Right lobe of liver (tissue), 6 donors: ENCODE measurements at regions not wholly inside any gene's neighbourhood (a gene's known extent, or its start where the extent isn't known, plus 50 kb on each side); places are given as distances from the start of the nearest gene placed in this dataset.

ENCODE experiments used
- ATAC-seq, 4 donors: fragments of 200-7000 bp; cut with Tn5 transposase; one replicate each; pipeline ENCODE4 v1.9.1; 2020; ENCODE audit warnings: mild to moderate bottlenecking in 4 of 4, moderate library complexity in 4 of 4
- DNase-seq, 3 donors: peaks; one replicate each; pipeline ENCODE4 v3.0.0-alpha.2; 2020
- H3K27ac ChIP-seq, 3 donors: fragments of 200-600 bp; one replicate each; pipeline ENCODE4 v1.8.0; 2022
- H3K27me3 ChIP-seq, 2 donors: fragments of 200-600 bp; one replicate each; pipeline ENCODE4 v1.8.0; 2022
- H3K36me3 ChIP-seq, 4 donors: fragments of 200-600 bp; sonication (generic) in 1 of 4; one replicate each; pipeline versions ENCODE4 v1.5.1 to v1.8.0; 2017 to 2022; ENCODE audit warnings: control low read depth in 1 of 4
- H3K4me1 ChIP-seq, 4 donors: fragments of 200-600 bp; sonication (generic) in 1 of 4; one replicate each; pipeline versions ENCODE4 v1.5.1 to v1.8.0; 2017 to 2022; ENCODE audit warnings: control low read depth in 1 of 4
- H3K4me3 ChIP-seq, 3 donors: fragments of 200-600 bp; one replicate each; pipeline ENCODE4 v1.8.0; 2022
- H3K9me3 ChIP-seq, 4 donors: fragments of 200-600 bp; sonication (generic) in 1 of 4; one replicate each; pipeline versions ENCODE4 v1.5.1 to v1.8.0; 2017 to 2022; ENCODE audit warnings: control low read depth in 1 of 4
- POLR2A ChIP-seq: fragments of 450-650 bp; IDR thresholded peaks from one replicate; pipeline ENCODE4 v1.6.1; 2017; ENCODE audit warnings: antibody characterized with exemption, mild to moderate bottlenecking
- WGBS: methylation state at CpG from one replicate; pipeline ENCODE4 v1.1.6; 2018; ENCODE audit warnings: low coverage, low lambda C conversion rate; ENCODE audit not compliant: insufficient coverage; ENCODE audit errors: missing lambda C conversion rate; 5-methylcytosine and 5-hydroxymethylcytosine counted together
- intact Hi-C, 2 donors: fragments of 100-400 bp; cut with DNase I; formaldehyde crosslinking; loops; one replicate each; pipeline versions ENCODE4 v1.11.2 to v1.14.1; 2022
- TF ChIP-seq, protein P1 (sequence below), 4 donors: fragments of 200-600 bp in 3 of 4; fragments of 450-650 bp in 1 of 4; IDR thresholded peaks; one replicate each; pipeline versions ENCODE4 v1.5.1 to v1.8.0; 2016 to 2022; ENCODE audit warnings: antibody characterized with exemption in 4 of 4, mild to moderate bottlenecking in 2 of 4
- donor health status: DM: no; HTN: yes; CAD: no.
- donor health status: DM: no; HTN: no; CAD: no.
- donor health status: DM: no; HTN: no; CAD: no.
- donor health status: DM: no; HTN: yes; CAD: no.
- donor health status: DM: no; HTN: yes; CAD: no.

DNA sequence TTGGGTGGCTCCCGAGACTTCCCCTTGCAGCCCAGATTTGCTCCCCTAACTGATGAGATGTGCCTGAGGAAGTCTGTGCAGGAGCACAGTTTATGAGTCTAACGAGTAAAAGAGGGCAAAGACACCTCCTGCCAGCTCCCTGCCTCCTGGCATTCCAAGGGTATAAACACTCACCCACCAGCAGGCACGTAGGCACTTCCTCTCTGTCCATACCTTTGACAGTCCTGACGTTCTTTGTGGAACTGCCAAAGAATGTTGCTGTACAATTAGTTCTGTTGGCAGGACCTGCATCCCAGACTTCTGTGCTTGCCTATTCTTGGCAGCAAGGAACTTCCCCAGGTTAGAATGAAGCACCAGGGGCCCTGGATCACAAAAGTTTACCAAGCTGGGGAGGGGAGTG is 889.3 kb downstream of the BCL11B start:
- no peak overlapping the region for H3K27ac ChIP-seq
- WGBS, result 16% methylated on average over 2 of the region's 4 CpGs
- ATAC-seq, result no peak

DNA sequence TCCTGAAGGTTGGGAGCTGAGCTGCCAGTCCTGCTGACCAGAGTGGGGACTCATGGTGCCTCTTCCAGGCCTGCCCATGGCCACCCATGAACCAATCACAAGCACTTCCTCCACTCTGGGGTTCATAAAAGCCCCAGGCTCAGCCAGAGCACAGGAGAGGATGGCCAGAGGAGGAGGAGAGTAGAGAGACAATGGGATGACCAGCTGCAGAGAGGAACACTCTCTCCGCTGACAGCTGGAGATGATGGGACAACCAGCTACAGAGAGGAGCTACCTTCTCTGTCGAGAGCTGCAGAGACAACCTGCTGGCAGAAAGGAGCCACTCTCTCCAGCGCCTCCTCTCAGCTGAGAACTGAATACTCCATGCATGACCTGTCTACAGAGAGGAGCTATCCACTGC is 886.1 kb downstream of the BCL11B start:
- no peak for TF ChIP-seq POLR2A

More for the DNA sequence above, 889.3 kb downstream of the BCL11B start:
- Histone ChIP-seq H3K27me3 (no peaks in the 10 kb centered on the region), H3K4me1 (no peaks in the 10 kb centered on the region), H3K4me3 (no peak overlapping the region), H3K9me3 (no peaks in the 10 kb centered on the region), H3K36me3 (no peaks in the 10 kb centered on the region)
- intact Hi-C loops, result no loop called here
- TF ChIP-seq, protein P1, sequence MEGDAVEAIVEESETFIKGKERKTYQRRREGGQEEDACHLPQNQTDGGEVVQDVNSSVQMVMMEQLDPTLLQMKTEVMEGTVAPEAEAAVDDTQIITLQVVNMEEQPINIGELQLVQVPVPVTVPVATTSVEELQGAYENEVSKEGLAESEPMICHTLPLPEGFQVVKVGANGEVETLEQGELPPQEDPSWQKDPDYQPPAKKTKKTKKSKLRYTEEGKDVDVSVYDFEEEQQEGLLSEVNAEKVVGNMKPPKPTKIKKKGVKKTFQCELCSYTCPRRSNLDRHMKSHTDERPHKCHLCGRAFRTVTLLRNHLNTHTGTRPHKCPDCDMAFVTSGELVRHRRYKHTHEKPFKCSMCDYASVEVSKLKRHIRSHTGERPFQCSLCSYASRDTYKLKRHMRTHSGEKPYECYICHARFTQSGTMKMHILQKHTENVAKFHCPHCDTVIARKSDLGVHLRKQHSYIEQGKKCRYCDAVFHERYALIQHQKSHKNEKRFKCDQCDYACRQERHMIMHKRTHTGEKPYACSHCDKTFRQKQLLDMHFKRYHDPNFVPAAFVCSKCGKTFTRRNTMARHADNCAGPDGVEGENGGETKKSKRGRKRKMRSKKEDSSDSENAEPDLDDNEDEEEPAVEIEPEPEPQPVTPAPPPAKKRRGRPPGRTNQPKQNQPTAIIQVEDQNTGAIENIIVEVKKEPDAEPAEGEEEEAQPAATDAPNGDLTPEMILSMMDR (IDR thresholded peaks at IDR 0.05), result no peak
- TF ChIP-seq POLR2A, result no peak
- DNase-seq, result no peak

DNA sequence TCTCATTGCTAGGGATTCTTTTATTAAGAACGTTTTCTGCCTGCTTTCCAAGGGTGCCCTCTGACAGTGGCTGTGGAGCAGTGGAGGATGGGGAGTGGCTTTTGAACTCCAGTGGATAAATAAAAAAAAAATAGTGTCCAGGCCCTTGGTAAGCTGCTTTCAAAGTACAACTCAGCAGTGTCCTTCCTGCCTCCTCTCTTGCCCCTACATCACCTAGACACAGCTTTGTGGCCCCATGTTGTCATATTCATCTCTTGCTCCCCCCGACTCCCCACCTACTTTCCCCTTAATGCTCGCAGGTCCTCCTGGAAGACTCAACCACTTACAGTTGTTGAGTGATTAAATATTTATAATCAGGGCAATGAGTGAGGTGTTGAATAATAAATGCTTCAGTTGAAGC is 880.9 kb downstream of the BCL11B start:
- Histone ChIP-seq H3K4me3 (no peak overlapping the region), H3K36me3 (no peaks in the 10 kb centered on the region), H3K27ac (no peak overlapping the region), H3K4me1 (no peaks in the 10 kb centered on the region), H3K27me3 (no peaks in the 10 kb centered on the region), H3K9me3 (no peaks in the 10 kb centered on the region)
- WGBS, result 35% methylated on average over 3 of the region's 3 CpGs
- intact Hi-C loops, result no loop called here
- ATAC-seq (no peak), DNase-seq (no peak)
- TF ChIP-seq POLR2A, result no peak

More for the DNA sequence above, 886.1 kb downstream of the BCL11B start:
- Histone ChIP-seq H3K9me3 (no peaks in the 10 kb centered on the region), H3K36me3 (no peaks in the 10 kb centered on the region), H3K4me1 (no peaks in the 10 kb centered on the region), H3K27me3 (no peaks in the 10 kb centered on the region), H3K27ac (no peak overlapping the region), H3K4me3 (no peak overlapping the region)
- intact Hi-C loops, result no loop called here
- 63% methylated on average over 1 of the region's 3 CpGs for WGBS
- ATAC-seq, result no peak
- DNase-seq, result no peak

DNA sequence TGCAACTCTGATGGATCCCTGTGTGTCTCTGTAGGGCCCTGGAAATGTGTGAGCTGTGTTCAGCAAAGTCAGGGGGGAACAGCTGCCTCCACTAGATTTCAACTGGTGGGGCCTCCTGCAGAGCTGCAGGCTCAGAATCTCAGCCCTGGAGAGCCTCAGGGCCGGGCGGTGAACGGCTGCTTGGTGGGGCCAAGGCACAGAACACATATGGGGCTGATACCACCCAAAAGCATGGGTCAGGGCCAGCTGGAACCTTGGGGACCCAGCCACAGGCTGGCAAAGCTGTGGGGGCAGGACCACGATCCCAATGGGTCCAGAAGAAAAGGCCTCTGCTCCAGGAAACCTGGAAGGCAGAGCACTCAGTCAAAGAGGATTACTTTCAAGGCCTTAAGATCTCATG is 878.5 kb downstream of the BCL11B start:
- ATAC-seq, result no peak
- Histone ChIP-seq H3K4me3 (no peak overlapping the region), H3K9me3 (no peaks in the 10 kb centered on the region)

DNA sequence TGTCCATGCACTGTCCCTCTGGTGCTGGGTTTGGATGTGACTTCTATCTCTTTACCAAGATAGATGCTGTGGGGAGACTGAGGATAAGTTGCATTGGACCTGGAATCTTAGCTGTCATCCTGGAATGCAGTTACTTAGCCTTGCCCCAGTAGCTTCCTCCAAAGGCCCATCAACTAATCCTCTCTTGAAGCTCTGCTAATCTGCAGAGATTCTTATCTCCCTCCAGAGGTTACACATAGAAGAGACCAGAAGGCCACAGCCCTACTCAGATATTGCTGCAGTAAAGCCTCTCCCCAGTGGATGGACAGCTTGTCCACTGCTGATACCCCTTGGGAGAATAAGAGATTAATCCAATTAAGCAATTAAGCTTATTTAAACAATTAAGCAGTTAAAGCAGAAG is 867.2 kb downstream of the BCL11B start:
- no peaks in the 10 kb centered on the region for H3K27me3 ChIP-seq
- H3K9me3 ChIP-seq, result no peaks in the 10 kb centered on the region
- intact Hi-C loops, result no loop called here
- H3K4me3 ChIP-seq, result no peak overlapping the region
- no peaks in the 10 kb centered on the region for H3K4me1 ChIP-seq
- no peak for TF ChIP-seq POLR2A
- TF ChIP-seq, protein P1 (IDR thresholded peaks at IDR 0.05), result no peak
- no peak for DNase-seq
- no peak overlapping the region for H3K27ac ChIP-seq
- no peaks in the 10 kb centered on the region for H3K36me3 ChIP-seq
- no peak for ATAC-seq

More for the DNA sequence above, 878.5 kb downstream of the BCL11B start:
- TF ChIP-seq POLR2A, result no peak
- TF ChIP-seq, protein P1 (IDR thresholded peaks at IDR 0.05), result no peak
- Histone ChIP-seq H3K27ac (no peak overlapping the region), H3K36me3 (no peaks in the 10 kb centered on the region), H3K4me1 (no peaks in the 10 kb centered on the region), H3K27me3 (no peaks in the 10 kb centered on the region)
- intact Hi-C loops, result no loop called here
- WGBS, result no CpG with 5 or more reads among the region's 4 CpGs
- no peak for DNase-seq

DNA sequence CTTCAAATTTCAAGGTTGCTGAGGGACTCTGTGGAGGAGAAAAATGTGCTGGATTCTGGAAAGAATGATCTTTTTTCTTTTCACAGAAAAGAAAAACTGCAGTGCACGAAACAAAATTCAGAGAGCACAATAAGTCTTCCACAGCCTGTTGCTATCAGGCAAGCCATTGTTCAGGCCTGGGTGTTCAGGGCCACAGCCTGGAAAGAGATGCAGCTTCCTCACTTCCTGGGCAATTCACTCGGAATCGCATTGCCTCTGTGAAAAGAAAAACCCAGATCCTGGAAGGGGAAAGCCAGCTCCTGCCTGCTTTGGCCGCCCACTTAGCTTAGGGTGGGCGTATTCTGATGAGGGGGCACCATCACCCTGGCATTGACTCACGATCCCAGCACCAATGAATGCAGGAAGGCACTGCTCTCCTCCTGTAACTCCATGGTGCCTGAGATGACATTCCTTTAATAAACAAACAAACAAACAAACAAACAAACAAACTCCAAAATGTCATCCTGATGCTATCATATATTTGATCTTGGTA is 863.9 kb downstream of the BCL11B start:
- no peaks in the 10 kb centered on the region for H3K27me3 ChIP-seq
- no peaks in the 10 kb centered on the region for H3K9me3 ChIP-seq
- intact Hi-C loops, result no loop called here
- DNase-seq (no peak), ATAC-seq (no peak)
- no peaks in the 10 kb centered on the region for H3K36me3 ChIP-seq
- no peak for TF ChIP-seq POLR2A
- TF ChIP-seq, protein P1 (IDR thresholded peaks at IDR 0.05), result no peak
- 55% methylated on average over 4 of the region's 6 CpGs for WGBS
- H3K4me1 ChIP-seq, result no peaks in the 10 kb centered on the region
- no peak overlapping the region for H3K4me3 ChIP-seq
- no peak overlapping the region for H3K27ac ChIP-seq
